ENCODE measurements at regions not wholly inside any gene's neighbourhood (a gene's known extent, or its start where the extent isn't known, plus 50 kb on each side); places are given as distances from the start of the nearest gene placed in this dataset.

- TF ChIP-seq ZNF274 (IDR thresholded peaks at IDR 0.05; ENCODE audit: low read depth, low read length), result no peak
- no peak for TF ChIP-seq SUZ12 (IDR thresholded peaks at IDR 0.05; ENCODE audit: extremely low read depth, insufficient read depth, insufficient read length)
- no peak for TF ChIP-seq YY1 (IDR thresholded peaks at IDR 0.05; ENCODE audit: insufficient read depth, insufficient read length)
Measured at GRCh38 chr15:70280781-70281180, 183.1 kb upstream of the TLE3 start.

Data from NT2/D1 (cell line).